ENCODE measurements at regions not wholly inside any gene's neighbourhood (a gene's known extent, or its start where the extent isn't known, plus 50 kb on each side); places are given as distances from the start of the nearest gene placed in this dataset.

- no peak for TF ChIP-seq MLX (CRISPR knock-in tag; IDR thresholded peaks at IDR 0.05)
- TF ChIP-seq ZNF416 (CRISPR knock-in tag; IDR thresholded peaks at IDR 0.05), result no peak
- TF ChIP-seq CTCF (IDR thresholded peaks at IDR 0.05), result no peak
- no peak for TF ChIP-seq ZBTB43 (CRISPR knock-in tag; IDR thresholded peaks at IDR 0.05)
- no peak for TF ChIP-seq MAX (CRISPR knock-in tag; IDR thresholded peaks at IDR 0.05)
- TF ChIP-seq ZNF317 (CRISPR knock-in tag; IDR thresholded peaks at IDR 0.05; ENCODE audit: borderline replicate concordance, low read depth), result no peak
- TF ChIP-seq MXD4 (CRISPR knock-in tag; IDR thresholded peaks at IDR 0.05; ENCODE audit: borderline replicate concordance), result no peak
- TF ChIP-seq NR1H2 (CRISPR knock-in tag; IDR thresholded peaks at IDR 0.05), result no peak
- no peak for TF ChIP-seq TEAD1 (CRISPR knock-in tag; IDR thresholded peaks at IDR 0.05)
- TF ChIP-seq ZNF396 (CRISPR knock-in tag; IDR thresholded peaks at IDR 0.05; ENCODE audit: borderline replicate concordance), result no peak
- TF ChIP-seq TP53 (CRISPR knock-in tag; IDR thresholded peaks at IDR 0.05), result no peak
- TF ChIP-seq SMAD3 (CRISPR knock-in tag; IDR thresholded peaks at IDR 0.05; ENCODE audit: borderline replicate concordance), result no peak
- TF ChIP-seq ESRRA (CRISPR knock-in tag; IDR thresholded peaks at IDR 0.05; ENCODE audit: borderline replicate concordance), result no peak
- no peak for TF ChIP-seq AFF4 (CRISPR knock-in tag; IDR thresholded peaks at IDR 0.05; ENCODE audit: borderline replicate concordance)
These were observed 342.3 kb upstream of the ADAMTS9 start for GRCh38 chr3:65030014-65030627.

Data from WTC11 (cell line).